ENCODE measurements at regions not wholly inside any gene's neighbourhood (a gene's known extent, or its start where the extent isn't known, plus 50 kb on each side); places are given as distances from the start of the nearest gene placed in this dataset.

- Histone ChIP-seq H4K8ac (replicated peaks; ENCODE audit: insufficient read length, low read depth, low read length) (no peak overlapping the region), H3K79me2 (ENCODE audit: insufficient read depth, low read length) (no peaks in the 10 kb centered on the region), H4K20me1 (ENCODE audit: control insufficient read depth, insufficient read depth, insufficient read length) (no peaks in the 10 kb centered on the region), H2BK120ac (ENCODE audit: low read depth, low read length, poor library complexity, severe bottlenecking) (no peak overlapping the region), H3K56ac (ENCODE audit: insufficient read length, low read depth, low read length) (no peak overlapping the region), H3K14ac (ENCODE audit: insufficient read depth, low read length) (no peak overlapping the region), H2AFZ (ENCODE audit: low read length) (no peak overlapping the region), H3K27me3 (ENCODE audit: insufficient read depth, low read length) (no peaks in the 10 kb centered on the region), H3K79me1 (ENCODE audit: insufficient read depth, low read depth, low read length, poor library complexity, severe bottlenecking) (no peaks in the 10 kb centered on the region), H3K4ac (ENCODE audit: low read depth, low read length) (no peak overlapping the region), H4K5ac (ENCODE audit: insufficient read length, low read depth, low read length) (no peak overlapping the region), H3K9me3 (ENCODE audit: control insufficient read depth, low read depth, low read length) (peaks cover 11% of the 10 kb centered on the region), H3K27ac (ENCODE audit: insufficient read length, low read depth, low read length) (no peak overlapping the region), H2BK5ac (ENCODE audit: insufficient read length, low read length) (no peak overlapping the region), H3K4me1 (ENCODE audit: insufficient read depth, low read length) (no peaks in the 10 kb centered on the region), H3K4me2 (ENCODE audit: insufficient read depth, insufficient read length, low read length) (no peak overlapping the region), H2AK5ac (ENCODE audit: insufficient read length, low read length) (no peak overlapping the region), H2BK20ac (ENCODE audit: low read depth, low read length, poor library complexity, severe bottlenecking) (no peak overlapping the region), H3K23ac (ENCODE audit: insufficient read length, low read depth, low read length) (no peak overlapping the region), H3T11ph (ENCODE audit: low read length) (no peak overlapping the region), H2BK12ac (ENCODE audit: insufficient read length, low read depth, low read length) (no peak overlapping the region), H2BK15ac (ENCODE audit: low read depth, low read length) (no peak overlapping the region), H4K91ac (ENCODE audit: insufficient read length, low read depth, low read length) (no peak overlapping the region), H3K9ac (ENCODE audit: extremely low read depth, insufficient read length, low read length) (no peak overlapping the region), H3K18ac (ENCODE audit: insufficient read length, low read depth, low read length) (no peak overlapping the region), H3K23me2 (ENCODE audit: insufficient read length, low read depth, low read length, poor library complexity, severe bottlenecking) (no peaks in the 10 kb centered on the region)
- peaks cover 0 to 3% (median 2%) of the 10 kb centered on the region in 3 experiments; a peak in 1 of 7 replicates for H3K36me3 Mint-ChIP-seq (ENCODE audit: insufficient read depth in 1 of 3, low read depth in 3 of 3)
- H3K27ac Mint-ChIP-seq, result no peak overlapping the region
- TF ChIP-seq CTCF (conservative IDR thresholded peaks at IDR 0.05), result no peak
- no peak for DNase-seq
- no peaks in the 10 kb centered on the region for H3K4me1 Mint-ChIP-seq
- WGBS (ENCODE audit: extremely low coverage, insufficient read length, low lambda C conversion rate), result no CpG with 5 or more reads among the region's 5 CpGs
- H3K4me3 Mint-ChIP-seq, result no peak overlapping the region
- H3K27me3 Mint-ChIP-seq (ENCODE audit: low read depth), result no peaks in the 10 kb centered on the region
- peaks cover 49 to 55% of the 10 kb centered on the region in 2 experiments for H3K9me3 Mint-ChIP-seq
These were observed 532.0 kb upstream of the SPANXN1 start for GRCh38 chrX:144715337-144715736.

Data from H9 (cell line).